HepG2 (cell line): ENCODE measurements at regions not wholly inside any gene's neighbourhood (a gene's known extent, or its start where the extent isn't known, plus 50 kb on each side); places are given as distances from the start of the nearest gene placed in this dataset.

Experiments
- ATAC-seq: fragments of 200-7000 bp; cut with Tn5 transposase; 3 replicates; pipeline ENCODE4 v1.9.1; 2020; ENCODE audit warnings: mild to moderate bottlenecking, moderate library complexity
- BruUV-seq: library from RNA; stranded (reverse); fragments of 400-500 nt; replicated peaks from 2 replicates; lab custom pipeline; 2021; lab: Mats Ljungman, UMichigan
- CTCF ChIA-PET: fragments of 300-600 bp; formaldehyde crosslinking; extraction: SDS; loops from one replicate; lab custom pipeline; 2021; ENCODE audit warnings: low total read pairs, inconsistent platforms, low intra/inter-chr PET ratio; lab: Yijun Ruan, JAX
- POLR2A ChIA-PET: fragments of 350-600 bp; sonication (Branson Sonifier 250); formaldehyde crosslinking; loops from one replicate; lab custom pipeline; 2020; ENCODE audit warnings: antibody characterized with exemption, inconsistent platforms; lab: Yijun Ruan, JAX
- DNase-seq: peaks from one replicate; pipeline ENCODE4 v3.0.0-alpha.2; 2015; ENCODE audit warnings: low spot score
- FAIRE-seq: peaks from 3 replicates; lab custom pipeline; 2011; peaks lifted over from hg19 to GRCh38; lab: Jason Lieb, UNC
- H2AFZ ChIP-seq: one replicate; pipeline ENCODE4 v1.6.1; 2011; ENCODE audit warnings: low read length, inconsistent platforms
- H3K27ac ChIP-seq: fragments of 300-600 bp; 3 replicates; pipeline ENCODE4 v1.8.0; 2011; ENCODE audit warnings: mixed run types, mild to moderate bottlenecking, mixed read lengths, low read length, inconsistent platforms; ENCODE audit not compliant: insufficient read depth; ENCODE audit errors: extremely low read length
- H3K27me3 ChIP-seq, 2 experiments: fragments of 200-600 bp in 1 of 2; 2 replicates in 1 of 2; 3 replicates in 1 of 2; pipeline versions ENCODE4 v1.6.0 to v1.8.0; 2011; ENCODE audit warnings: low read length in 2 of 2, mild to moderate bottlenecking in 2 of 2, moderate library complexity in 2 of 2, inconsistent platforms in 1 of 2; ENCODE audit not compliant: insufficient read depth in 2 of 2, control insufficient read depth in 1 of 2
- H3K36me3 ChIP-seq, 2 experiments: fragments of 200-600 bp in 1 of 2; replicated peaks in 1 of 2; 2 replicates in 1 of 2; 3 replicates in 1 of 2; pipeline versions ENCODE4 v1.5.1 to v1.8.0; 2011; ENCODE audit warnings: low read length in 2 of 2, inconsistent platforms in 1 of 2; ENCODE audit not compliant: insufficient read depth in 2 of 2, control insufficient read depth in 1 of 2
- H3K4me1 ChIP-seq: 2 replicates; pipeline ENCODE4 v1.5.1; 2012; ENCODE audit warnings: low read length, inconsistent platforms; ENCODE audit not compliant: insufficient read depth
- H3K4me2 ChIP-seq: 2 replicates; pipeline ENCODE4 v1.6.0; 2011; ENCODE audit warnings: low read depth, low read length, inconsistent platforms
- H3K4me3 ChIP-seq, 3 experiments: fragments of 200-600 bp in 1 of 3; sonication (generic), shearing (Covaris generic) in 1 of 3; replicated peaks in 1 of 3; 2 replicates each; pipeline ENCODE4 v1.5.1; 2011 to 2016; ENCODE audit warnings: low read length in 3 of 3, inconsistent platforms in 2 of 3, low read depth in 2 of 3, mild to moderate bottlenecking in 2 of 3, control low read depth in 1 of 3, mixed read lengths in 1 of 3; ENCODE audit not compliant: insufficient read depth in 1 of 3
- H3K79me2 ChIP-seq: one replicate; pipeline ENCODE4 v1.6.1; 2011; ENCODE audit warnings: low read length, inconsistent platforms; ENCODE audit not compliant: insufficient read depth
- H3K9ac ChIP-seq: 2 replicates; pipeline ENCODE4 v1.6.0; 2011; ENCODE audit warnings: mild to moderate bottlenecking, low read depth, low read length, inconsistent platforms; ENCODE audit not compliant: insufficient read depth
- H3K9me3 ChIP-seq: 2 replicates; pipeline ENCODE4 v1.5.1; 2012; ENCODE audit warnings: mild to moderate bottlenecking, low read length
- H4K20me1 ChIP-seq: 2 replicates; pipeline ENCODE4 v1.6.0; 2011; ENCODE audit warnings: inconsistent platforms, mild to moderate bottlenecking, low read length, moderate library complexity; ENCODE audit not compliant: insufficient read depth
- AGO2 ChIP-seq: fragments of 200-400 bp; formaldehyde crosslinking; optimal IDR thresholded peaks from 2 replicates; pipeline ENCODE3; 2017; ENCODE audit warnings: mild to moderate bottlenecking, low read depth, low read length, moderate library complexity
- BCL6 ChIP-seq: IDR thresholded peaks from 2 replicates; pipeline ENCODE4 v1.6.1; 2016; ENCODE audit warnings: missing genetic modification reagents, missing compliant biosample characterization
- JARID2 ChIP-seq: sonication (generic); formaldehyde crosslinking; IDR thresholded peaks from 2 replicates; pipeline ENCODE4 v1.8.1; 2023; ENCODE audit warnings: missing genetic modification reagents, inconsistent platforms; ENCODE audit not compliant: insufficient replicate concordance
- KAT2B ChIP-seq: fragments of 150-350 bp; IDR thresholded peaks from 2 replicates; pipeline ENCODE4 v1.6.1; 2014; ENCODE audit warnings: low read depth, low read length, borderline replicate concordance
- NAIF1 ChIP-seq: sonication (generic); formaldehyde crosslinking; IDR thresholded peaks from 2 replicates; pipeline ENCODE4 v1.5.0; 2020; ENCODE audit warnings: mild to moderate bottlenecking, missing genetic modification reagents, borderline replicate concordance
- ZBTB1 ChIP-seq: sonication (generic); formaldehyde crosslinking; IDR thresholded peaks from 2 replicates; pipeline ENCODE4 v1.4.0; 2020; ENCODE audit warnings: missing genetic modification reagents, borderline replicate concordance
- ZBTB8A ChIP-seq: sonication (generic); formaldehyde crosslinking; IDR thresholded peaks from 2 replicates; pipeline ENCODE4 v1.4.0; 2020; ENCODE audit warnings: mild to moderate bottlenecking, low read depth, missing genetic modification reagents, borderline replicate concordance
- ZNF34 ChIP-seq: sonication (generic); formaldehyde crosslinking; IDR thresholded peaks from 2 replicates; pipeline ENCODE4 v1.4.0; 2020; ENCODE audit warnings: mild to moderate bottlenecking, missing genetic modification reagents, borderline replicate concordance
- ZNF430 ChIP-seq: sonication (generic); formaldehyde crosslinking; IDR thresholded peaks from 2 replicates; pipeline ENCODE4 v1.9.0; 2021; ENCODE audit warnings: mild to moderate bottlenecking, missing genetic modification reagents
- ZNF530 ChIP-seq: sonication (generic); formaldehyde crosslinking; IDR thresholded peaks from 2 replicates; pipeline ENCODE4 v1.5.0; 2020; ENCODE audit warnings: low read depth, mild to moderate bottlenecking, missing genetic modification reagents
- ZNF567 ChIP-seq: sonication (generic); formaldehyde crosslinking; IDR thresholded peaks from 2 replicates; pipeline ENCODE4 v1.8.1; 2023; ENCODE audit warnings: mild to moderate bottlenecking, missing genetic modification reagents, borderline replicate concordance
- ZNF879 ChIP-seq: sonication (generic); formaldehyde crosslinking; IDR thresholded peaks from 2 replicates; pipeline ENCODE4 v1.8.1; 2023; ENCODE audit warnings: missing genetic modification reagents
- WGBS: methylation state at CpG from one replicate; pipeline ENCODE4 v1.1.6; 2017; ENCODE audit warnings: low lambda C conversion rate; 5-methylcytosine and 5-hydroxymethylcytosine counted together
- in situ Hi-C: cut with HindIII; loops from 2 replicates; pipeline ENCODE4 v1.10.0; 2017; ENCODE audit warnings: low pct_unique_long_range_greater_than_20kb; ENCODE audit not compliant: extremely low pct_ligation_motif_present
- intact Hi-C: fragments of 100-400 bp; cut with micrococcal nuclease; formaldehyde crosslinking; loops from one replicate; pipeline ENCODE4 v1.10.0; 2022; ENCODE audit not compliant: unreplicated experiment

DNA sequence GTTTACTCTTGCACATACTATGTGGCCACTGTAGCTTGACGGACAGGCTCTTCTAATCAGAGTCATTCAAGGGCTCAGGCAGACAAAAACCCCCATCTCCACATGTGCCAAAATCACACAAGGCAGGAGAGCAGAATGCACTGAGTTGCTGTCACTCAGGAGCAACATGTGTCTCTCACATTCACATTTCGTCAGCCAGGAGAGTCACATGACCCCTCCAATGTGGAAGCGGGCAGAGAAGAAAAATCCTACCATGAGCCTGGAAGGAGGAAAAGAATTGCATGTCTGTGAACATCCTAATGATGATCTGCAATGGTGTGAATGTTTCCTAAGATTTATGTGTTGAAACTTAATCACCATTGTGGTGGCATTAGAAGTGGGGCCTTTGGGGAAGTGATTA is 69.9 kb upstream of the MSX2 start:
- Histone ChIP-seq H3K9ac (no peak overlapping the region), H3K27ac (no peak overlapping the region), H3K36me3 (no peaks in the 10 kb centered on the region), H4K20me1 (no peaks in the 10 kb centered on the region), H3K4me2 (no peak overlapping the region), H3K4me3 (no peak overlapping the region), H3K27me3 (peaks cover 0 to 3% of the 10 kb centered on the region in 2 experiments; a peak in 1 of 5 replicates), H3K4me1 (no peaks in the 10 kb centered on the region), H3K9me3 (no peaks in the 10 kb centered on the region), H3K79me2 (no peaks in the 10 kb centered on the region), H2AFZ (no peak overlapping the region)
- BruUV-seq = no TSS peak
- ATAC-seq (no peak), DNase-seq (no peak), FAIRE-seq (no peak)
- TF ChIP-seq ZNF34 (CRISPR knock-in tag) (no peak), ZNF530 (CRISPR knock-in tag) (no peak), BCL6 (CRISPR knock-in tag) (no peak), KAT2B (no peak), ZNF879 (no peak), ZNF567 (no peak), ZBTB1 (CRISPR knock-in tag) (no peak), AGO2 (no peak), JARID2 (CRISPR knock-in tag) (no peak), NAIF1 (CRISPR knock-in tag) (no peak), ZNF430 (CRISPR knock-in tag) (no peak), ZBTB8A (CRISPR knock-in tag) (no peak)
- in situ Hi-C loops (no loop called here), intact Hi-C loops (no loop called here)
- POLR2A ChIA-PET = no interaction called here
- 21% methylated on average over 2 of the region's 3 CpGs for WGBS
- CTCF ChIA-PET = no interaction called here
